Subcutaneous abdominal adipose tissue (tissue), 5 donors: ENCODE measurements at regions not wholly inside any gene's neighbourhood (a gene's known extent, or its start where the extent isn't known, plus 50 kb on each side); places are given as distances from the start of the nearest gene placed in this dataset.
"Not testable (repeated sequence)": the region's sequence is repeated elsewhere in the genome, so short reads cannot be mapped to it uniquely, and the experiment has no call there.

ENCODE experiments used
- H3K27ac ChIP-seq: one replicate; pipeline ENCODE4 v1.7.0; 2013; ENCODE audit warnings: low read depth, mild to moderate bottlenecking, inconsistent platforms, low read length, moderate library complexity
- H3K27me3 ChIP-seq, 5 donors: one replicate each; pipeline ENCODE4 v1.7.0; 2013; ENCODE audit warnings: low read length in 5 of 5, inconsistent platforms in 1 of 5; ENCODE audit not compliant: control insufficient read depth in 5 of 5, insufficient read depth in 4 of 5
- H3K36me3 ChIP-seq, 5 donors: one replicate each; pipeline ENCODE4 v1.7.0; 2013; ENCODE audit warnings: low read length in 5 of 5; ENCODE audit not compliant: control insufficient read depth in 5 of 5, insufficient read depth in 5 of 5
- H3K4me1 ChIP-seq, 5 donors: one replicate each; pipeline ENCODE4 v1.7.0; 2013; ENCODE audit warnings: low read length in 5 of 5, mild to moderate bottlenecking in 3 of 5, moderate library complexity in 1 of 5; ENCODE audit not compliant: control insufficient read depth in 5 of 5, insufficient read depth in 5 of 5
- H3K4me3 ChIP-seq, 5 donors: one replicate each; pipeline ENCODE4 v1.7.0; 2013; ENCODE audit warnings: low read length in 5 of 5, low read depth in 1 of 5
- H3K9ac ChIP-seq, 5 donors: one replicate each; pipeline ENCODE4 v1.7.0; 2013; ENCODE audit warnings: low read length in 5 of 5, mild to moderate bottlenecking in 4 of 5, moderate library complexity in 3 of 5
- H3K9me3 ChIP-seq, 5 donors: one replicate each; pipeline ENCODE4 v1.7.0; 2013; ENCODE audit warnings: low read length in 5 of 5; ENCODE audit not compliant: control insufficient read depth in 5 of 5
- donor health status: healthy.
- donor health status: healthy.
- donor health status: healthy.
- donor health status: healthy.
- donor health status: healthy.

GRCh38 chr4:75422998-75423397, 91.2 kb downstream of the RCHY1 start:
- H3K9me3 ChIP-seq: peaks cover 0 to 6% (median 3%) of the 10 kb centered on the region in 5 donors
- no peaks in the 10 kb centered on the region for H3K27me3 ChIP-seq
- H3K9ac ChIP-seq: no peak overlapping the region
- H3K4me1 ChIP-seq: no peaks in the 10 kb centered on the region
- H3K27ac ChIP-seq: no peak overlapping the region
- no peak overlapping the region for H3K4me3 ChIP-seq
- no peaks in the 10 kb centered on the region for H3K36me3 ChIP-seq

- Histone ChIP-seq H3K9ac (no peak overlapping the region), H3K27me3 (no peaks in the 10 kb centered on the region), H3K27ac (no peak overlapping the region), H3K9me3 (peaks cover 0 to 8% (median 6%) of the 10 kb centered on the region in 5 donors), H3K4me3 (no peak overlapping the region), H3K4me1 (no peaks in the 10 kb centered on the region), H3K36me3 (no peaks in the 10 kb centered on the region)
Observed at GRCh38 chr4:75412746-75413145, 101.5 kb downstream of the RCHY1 start.

- no peak overlapping the region for H3K9ac ChIP-seq
Observed at GRCh38 chr4:75398501-75398900, 115.7 kb downstream of the RCHY1 start.

GRCh38 chr4:75391489-75392166, 122.6 kb downstream of the RCHY1 start:
- H3K4me3 ChIP-seq: no peak overlapping the region
- no peak overlapping the region for H3K27ac ChIP-seq
- H3K9me3 ChIP-seq: no peaks in the 10 kb centered on the region
- H3K4me1 ChIP-seq: no peaks in the 10 kb centered on the region
- peaks cover 0 to 4% (median 0%) of the 10 kb centered on the region in 5 donors for H3K27me3 ChIP-seq
- H3K36me3 ChIP-seq: no peaks in the 10 kb centered on the region
- no peak overlapping the region for H3K9ac ChIP-seq

More at GRCh38 chr4:75398501-75398900, 115.7 kb downstream of the RCHY1 start:
- no peak overlapping the region for H3K27ac ChIP-seq
- no peaks in the 10 kb centered on the region for H3K4me1 ChIP-seq
- no peaks in the 10 kb centered on the region for H3K27me3 ChIP-seq
- no peaks in the 10 kb centered on the region for H3K9me3 ChIP-seq
- no peak overlapping the region for H3K4me3 ChIP-seq
- no peaks in the 10 kb centered on the region for H3K36me3 ChIP-seq

GRCh38 chr4:75386426-75386825, 127.8 kb downstream of the RCHY1 start:
- not testable (repeated sequence) for H3K27me3 ChIP-seq, H3K27ac ChIP-seq, H3K4me1 ChIP-seq, H3K9me3 ChIP-seq, H3K9ac ChIP-seq, H3K4me3 ChIP-seq, H3K36me3 ChIP-seq

- peaks cover 0 to 6% (median 0%) of the 10 kb centered on the region in 5 donors for H3K9me3 ChIP-seq
- no peaks in the 10 kb centered on the region for H3K4me1 ChIP-seq
- no peak overlapping the region for H3K27ac ChIP-seq
- no peaks in the 10 kb centered on the region for H3K36me3 ChIP-seq
- H3K4me3 ChIP-seq: no peak overlapping the region
- no peaks in the 10 kb centered on the region for H3K27me3 ChIP-seq
- no peak overlapping the region for H3K9ac ChIP-seq
Observed at GRCh38 chr4:75385106-75385505, 129.1 kb downstream of the RCHY1 start.

- H3K27ac ChIP-seq: no peak overlapping the region
- peaks cover 0 to 14% (median 8%) of the 10 kb centered on the region in 5 donors for H3K9me3 ChIP-seq
- H3K4me3 ChIP-seq: no peak overlapping the region
- H3K36me3 ChIP-seq: no peaks in the 10 kb centered on the region
- no peak overlapping the region for H3K9ac ChIP-seq
- H3K27me3 ChIP-seq: no peaks in the 10 kb centered on the region
- no peaks in the 10 kb centered on the region for H3K4me1 ChIP-seq
Observed at GRCh38 chr4:75376543-75376942, 137.7 kb downstream of the RCHY1 start.

GRCh38 chr4:75371915-75372314, 142.3 kb downstream of the RCHY1 start:
- peaks cover 0 to 4% (median 0%) of the 10 kb centered on the region in 5 donors for H3K9me3 ChIP-seq
- no peak overlapping the region for H3K4me3 ChIP-seq
- H3K36me3 ChIP-seq: no peaks in the 10 kb centered on the region
- no peak overlapping the region for H3K9ac ChIP-seq
- H3K27ac ChIP-seq: no peak overlapping the region
- no peaks in the 10 kb centered on the region for H3K4me1 ChIP-seq
- H3K27me3 ChIP-seq: no peaks in the 10 kb centered on the region

- Histone ChIP-seq H3K9ac (no peak overlapping the region), H3K36me3 (no peaks in the 10 kb centered on the region), H3K4me1 (no peaks in the 10 kb centered on the region), H3K27me3 (no peaks in the 10 kb centered on the region), H3K27ac (no peak overlapping the region), H3K4me3 (no peak overlapping the region), H3K9me3 (peaks cover 0 to 4% (median 0%) of the 10 kb centered on the region in 5 donors)
Observed at GRCh38 chr4:75370576-75370975, 143.6 kb downstream of the RCHY1 start.

GRCh38 chr4:75345423-75345822, 168.8 kb downstream of the RCHY1 start:
- Histone ChIP-seq H3K27me3 (no peaks in the 10 kb centered on the region), H3K9ac (no peak overlapping the region), H3K27ac (no peak overlapping the region), H3K36me3 (no peaks in the 10 kb centered on the region), H3K9me3 (no peaks in the 10 kb centered on the region), H3K4me1 (no peaks in the 10 kb centered on the region), H3K4me3 (no peak overlapping the region)
